HEK293 (cell line): ENCODE measurements at regions not wholly inside any gene's neighbourhood (a gene's known extent, or its start where the extent isn't known, plus 50 kb on each side); places are given as distances from the start of the nearest gene placed in this dataset.
A peak's percentile ranks its signal among the peaks of the same experiment; 100 is the strongest.

Experiments
- CTCF ChIA-PET: fragments of 350-600 bp; formaldehyde crosslinking; extraction: SDS; loops from one replicate; lab custom pipeline; 2021; ENCODE audit warnings: antibody characterized with exemption; lab: Yijun Ruan, JAX
- POLR2A ChIA-PET: fragments of 300-600 bp; formaldehyde crosslinking; extraction: SDS; loops from one replicate; lab custom pipeline; 2020; ENCODE audit warnings: antibody characterized with exemption, inconsistent platforms; lab: Yijun Ruan, JAX
- H3K27ac ChIP-seq: fragments of 200-500 bp; sonication (Bioruptor generic); 2 replicates; pipeline ENCODE4 v1.5.1; 2014; ENCODE audit warnings: low read depth, low read length, control low read depth, inconsistent platforms; ENCODE audit errors: extremely low read depth
- H3K36me3 ChIP-seq, 2 experiments: fragments of 200-500 bp in 1 of 2; sonication (Bioruptor generic) in 1 of 2; 1 replicate in 1 of 2; 2 replicates in 1 of 2; pipeline ENCODE4 v1.5.1; 2014 to 2017; ENCODE audit warnings: inconsistent platforms in 2 of 2, low read length in 2 of 2; ENCODE audit not compliant: control insufficient read depth in 2 of 2, insufficient read depth in 1 of 2
- H3K4me1 ChIP-seq: fragments of 200-500 bp; sonication (Bioruptor generic); 2 replicates; pipeline ENCODE4 v1.5.1; 2014; ENCODE audit warnings: mild to moderate bottlenecking, low read length, inconsistent platforms; ENCODE audit not compliant: control insufficient read depth, insufficient read depth
- H3K4me3 ChIP-seq: 2 replicates; pipeline ENCODE4 v1.5.1; 2011; ENCODE audit warnings: low read depth, mild to moderate bottlenecking, control low read depth, low read length, moderate library complexity
- H3K9me3 ChIP-seq: fragments of 200-500 bp; sonication (Bioruptor generic); 2 replicates; pipeline ENCODE4 v1.5.1; 2014; ENCODE audit warnings: low read depth, low read length, inconsistent platforms; ENCODE audit not compliant: control insufficient read depth, insufficient read depth
- BCL11B ChIP-seq: fragments of 450-650 bp; formaldehyde crosslinking; IDR thresholded peaks from 2 replicates; pipeline ENCODE4 v1.5.1; 2016; ENCODE audit warnings: low read depth, missing biosample characterization, missing genetic modification characterization
- EGR2 ChIP-seq: fragments of 450-650 bp; formaldehyde crosslinking; IDR thresholded peaks from 2 replicates; pipeline ENCODE4 v1.5.1; 2016; ENCODE audit warnings: low read depth, missing biosample characterization, missing genetic modification characterization
- KLF1 ChIP-seq: fragments of 450-650 bp; formaldehyde crosslinking; IDR thresholded peaks from 2 replicates; pipeline ENCODE4 v1.5.1; 2016; ENCODE audit warnings: missing biosample characterization, missing genetic modification characterization
- KLF16 ChIP-seq: fragments of 450-650 bp; formaldehyde crosslinking; IDR thresholded peaks from 2 replicates; pipeline ENCODE4 v1.5.1; 2017; ENCODE audit warnings: missing biosample characterization, missing genetic modification characterization
- YY2 ChIP-seq: fragments of 450-650 bp; formaldehyde crosslinking; IDR thresholded peaks from 2 replicates; pipeline ENCODE4 v1.5.1; 2016; ENCODE audit warnings: missing biosample characterization, missing genetic modification characterization
- ZFP69B ChIP-seq: fragments of 450-650 bp; formaldehyde crosslinking; IDR thresholded peaks from 2 replicates; pipeline ENCODE4 v1.5.1; 2016; ENCODE audit warnings: missing biosample characterization, missing genetic modification characterization
- ZNF157 ChIP-seq: fragments of 450-650 bp; formaldehyde crosslinking; IDR thresholded peaks from 2 replicates; pipeline ENCODE4 v1.5.1; 2016; ENCODE audit warnings: missing biosample characterization, missing genetic modification characterization
- ZNF19 ChIP-seq: fragments of 450-650 bp; formaldehyde crosslinking; IDR thresholded peaks from 2 replicates; pipeline ENCODE4; 2016; ENCODE audit warnings: missing biosample characterization, missing genetic modification characterization, low read depth
- ZNF423 ChIP-seq: fragments of 450-650 bp; formaldehyde crosslinking; IDR thresholded peaks from 2 replicates; pipeline ENCODE4 v1.5.1; 2016; ENCODE audit warnings: missing biosample characterization, missing genetic modification characterization
- ZNF514 ChIP-seq: fragments of 450-650 bp; formaldehyde crosslinking; IDR thresholded peaks from 2 replicates; pipeline ENCODE4 v1.5.1; 2016; ENCODE audit warnings: missing biosample characterization, missing genetic modification characterization
- ZNF621 ChIP-seq: fragments of 450-650 bp; formaldehyde crosslinking; IDR thresholded peaks from 2 replicates; pipeline ENCODE4 v1.5.1; 2017; ENCODE audit warnings: missing biosample characterization, missing genetic modification characterization
- ZNF677 ChIP-seq: fragments of 450-650 bp; IDR thresholded peaks from 2 replicates; pipeline ENCODE4 v1.5.0; 2018; ENCODE audit warnings: missing biosample characterization, mild to moderate bottlenecking, missing genetic modification characterization, moderate library complexity
- TF ChIP-seq, protein P1 (sequence below): fragments of 450-650 bp; formaldehyde crosslinking; IDR thresholded peaks from 2 replicates; pipeline ENCODE4 v1.5.1; 2016; ENCODE audit warnings: missing biosample characterization, missing genetic modification characterization, borderline replicate concordance
- TF ChIP-seq, protein P2 (sequence below): fragments of 450-650 bp; formaldehyde crosslinking; IDR thresholded peaks from 2 replicates; pipeline ENCODE4; 2016; ENCODE audit warnings: missing biosample characterization, missing genetic modification characterization
- TF ChIP-seq, protein P3 (sequence below): fragments of 450-650 bp; formaldehyde crosslinking; IDR thresholded peaks from 2 replicates; pipeline ENCODE4 v1.5.1; 2016; ENCODE audit warnings: missing biosample characterization, missing genetic modification characterization
- TF ChIP-seq, protein P4 (sequence below): fragments of 450-650 bp; formaldehyde crosslinking; IDR thresholded peaks from 2 replicates; pipeline ENCODE4 v1.5.1; 2016; ENCODE audit warnings: missing biosample characterization, missing genetic modification characterization
- TF ChIP-seq, protein P5 (sequence below): IDR thresholded peaks from 2 replicates; pipeline ENCODE4 v1.6.1; 2011; ENCODE audit warnings: mild to moderate bottlenecking, low read depth, low read length, borderline replicate concordance
- TF ChIP-seq, protein P6 (sequence below): fragments of 450-650 bp; formaldehyde crosslinking; IDR thresholded peaks from 2 replicates; pipeline ENCODE4 v1.5.1; 2016; ENCODE audit warnings: missing biosample characterization, missing genetic modification characterization

DNA sequence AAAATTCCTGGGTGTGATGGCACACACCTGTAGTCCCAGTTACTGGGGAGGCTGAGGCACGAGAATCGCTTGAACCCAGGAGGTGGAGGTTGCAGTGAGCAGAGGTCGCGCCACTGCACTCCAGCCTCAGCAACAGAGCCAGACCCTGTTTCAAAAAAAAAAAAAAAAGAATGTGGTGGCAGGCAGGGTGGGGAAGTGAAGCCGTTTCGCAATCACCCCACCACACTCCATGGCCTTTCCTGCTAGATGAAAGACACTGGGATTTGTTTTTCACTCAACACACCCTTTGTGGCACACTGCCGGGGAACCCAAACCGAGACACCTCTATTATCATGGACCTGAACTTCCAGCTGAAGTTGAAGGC lies 172.4 kb upstream of the IQSEC1 start (continued):
- TF ChIP-seq ZNF621 (tag by site-specific recombination) (no peak), YY2 (tag by site-specific recombination) (no peak)

DNA sequence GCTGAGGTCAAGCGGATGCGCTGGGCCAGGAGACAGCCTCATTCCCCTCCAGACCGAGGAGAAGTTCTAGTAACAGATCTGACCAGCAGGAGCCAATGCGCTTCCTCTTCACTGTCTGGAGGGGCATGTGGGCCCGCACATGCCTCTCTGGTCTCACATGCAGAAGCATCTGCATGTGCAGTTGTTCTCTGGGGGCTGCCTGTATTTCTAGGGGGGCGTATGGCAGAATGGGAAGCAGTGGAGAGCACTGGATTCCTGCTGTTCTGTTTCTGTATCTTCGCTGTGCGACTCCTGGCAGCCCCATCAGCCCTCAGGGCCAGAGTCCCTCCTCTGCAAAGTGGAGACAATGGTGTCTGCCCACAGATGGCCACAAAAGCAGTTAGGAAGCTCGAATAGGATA lies 170.4 kb upstream of the IQSEC1 start:
- H3K36me3 ChIP-seq = no peaks in the 10 kb centered on the region
- H3K9me3 ChIP-seq = no peaks in the 10 kb centered on the region
- H3K27ac ChIP-seq = 0 out of 2 replicates have a peak overlapping the region, but pooled peaks have one; percentile 16
- TF ChIP-seq, protein P1, sequence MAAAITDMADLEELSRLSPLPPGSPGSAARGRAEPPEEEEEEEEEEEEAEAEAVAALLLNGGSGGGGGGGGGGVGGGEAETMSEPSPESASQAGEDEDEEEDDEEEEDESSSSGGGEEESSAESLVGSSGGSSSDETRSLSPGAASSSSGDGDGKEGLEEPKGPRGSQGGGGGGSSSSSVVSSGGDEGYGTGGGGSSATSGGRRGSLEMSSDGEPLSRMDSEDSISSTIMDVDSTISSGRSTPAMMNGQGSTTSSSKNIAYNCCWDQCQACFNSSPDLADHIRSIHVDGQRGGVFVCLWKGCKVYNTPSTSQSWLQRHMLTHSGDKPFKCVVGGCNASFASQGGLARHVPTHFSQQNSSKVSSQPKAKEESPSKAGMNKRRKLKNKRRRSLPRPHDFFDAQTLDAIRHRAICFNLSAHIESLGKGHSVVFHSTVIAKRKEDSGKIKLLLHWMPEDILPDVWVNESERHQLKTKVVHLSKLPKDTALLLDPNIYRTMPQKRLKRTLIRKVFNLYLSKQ = no peak
- TF ChIP-seq ZNF514 (tag by site-specific recombination) = no peak
- TF ChIP-seq KLF16 (tag by site-specific recombination) = no peak
- TF ChIP-seq BCL11B (tag by site-specific recombination) = no peak
- TF ChIP-seq, protein P2, sequence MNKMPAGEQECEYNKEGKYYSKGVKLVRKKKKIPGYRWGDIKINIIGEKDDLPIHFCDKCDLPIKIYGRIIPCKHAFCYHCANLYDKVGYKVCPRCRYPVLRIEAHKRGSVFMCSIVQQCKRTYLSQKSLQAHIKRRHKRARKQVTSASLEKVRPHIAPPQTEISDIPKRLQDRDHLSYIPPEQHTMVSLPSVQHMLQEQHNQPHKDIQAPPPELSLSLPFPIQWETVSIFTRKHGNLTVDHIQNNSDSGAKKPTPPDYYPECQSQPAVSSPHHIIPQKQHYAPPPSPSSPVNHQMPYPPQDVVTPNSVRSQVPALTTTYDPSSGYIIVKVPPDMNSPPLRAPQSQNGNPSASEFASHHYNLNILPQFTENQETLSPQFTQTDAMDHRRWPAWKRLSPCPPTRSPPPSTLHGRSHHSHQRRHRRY (tag by site-specific recombination) = no peak
- 0 out of 2 replicates have a peak, but pooled peaks have one; percentile 26 for TF ChIP-seq EGR2 (tag by site-specific recombination)
- 0 out of 2 replicates have a peak, but pooled peaks have one; percentile 41 for TF ChIP-seq ZFP69B (tag by site-specific recombination)
- TF ChIP-seq ZNF19 (tag by site-specific recombination) = no peak
- TF ChIP-seq, protein P3, sequence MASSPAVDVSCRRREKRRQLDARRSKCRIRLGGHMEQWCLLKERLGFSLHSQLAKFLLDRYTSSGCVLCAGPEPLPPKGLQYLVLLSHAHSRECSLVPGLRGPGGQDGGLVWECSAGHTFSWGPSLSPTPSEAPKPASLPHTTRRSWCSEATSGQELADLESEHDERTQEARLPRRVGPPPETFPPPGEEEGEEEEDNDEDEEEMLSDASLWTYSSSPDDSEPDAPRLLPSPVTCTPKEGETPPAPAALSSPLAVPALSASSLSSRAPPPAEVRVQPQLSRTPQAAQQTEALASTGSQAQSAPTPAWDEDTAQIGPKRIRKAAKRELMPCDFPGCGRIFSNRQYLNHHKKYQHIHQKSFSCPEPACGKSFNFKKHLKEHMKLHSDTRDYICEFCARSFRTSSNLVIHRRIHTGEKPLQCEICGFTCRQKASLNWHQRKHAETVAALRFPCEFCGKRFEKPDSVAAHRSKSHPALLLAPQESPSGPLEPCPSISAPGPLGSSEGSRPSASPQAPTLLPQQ (tag by site-specific recombination) = peak; percentile 66
- POLR2A ChIA-PET = no interaction called here
- H3K4me3 ChIP-seq = no peak overlapping the region
- H3K4me1 ChIP-seq = no peaks in the 10 kb centered on the region
- CTCF ChIA-PET = interaction anchor here (0.7 kb wide), 1 partner anchor 218 kb away, joined by 3 read pairs; no protein-coding TSS in a partner anchor

DNA sequence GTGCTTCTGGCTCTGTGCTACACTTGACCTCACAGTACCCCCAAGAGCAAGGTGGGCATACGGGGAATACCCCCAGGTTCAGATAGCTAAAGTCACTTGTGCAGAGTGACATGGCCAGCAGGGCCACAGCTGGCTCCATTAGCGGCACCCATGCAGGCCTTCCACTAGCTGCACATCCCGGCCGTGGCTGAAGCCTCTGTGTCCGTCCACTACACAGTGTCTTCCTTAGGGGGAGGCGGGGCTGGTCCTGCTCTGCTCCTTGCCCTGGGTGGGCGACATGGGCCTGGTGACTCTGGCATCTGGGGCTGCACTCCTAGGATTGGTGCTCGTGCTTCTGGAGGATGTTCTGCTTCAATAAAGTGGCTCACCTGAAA lies 169.1 kb upstream of the IQSEC1 start:
- Histone ChIP-seq H3K4me1 (no peaks in the 10 kb centered on the region), H3K27ac (no peak overlapping the region), H3K9me3 (no peaks in the 10 kb centered on the region), H3K4me3 (no peak overlapping the region), H3K36me3 (no peaks in the 10 kb centered on the region)
- POLR2A ChIA-PET = no interaction called here
- TF ChIP-seq ZNF157 (tag by site-specific recombination) = no peak
- no peak for TF ChIP-seq ZFP69B (tag by site-specific recombination)
- TF ChIP-seq, protein P4, sequence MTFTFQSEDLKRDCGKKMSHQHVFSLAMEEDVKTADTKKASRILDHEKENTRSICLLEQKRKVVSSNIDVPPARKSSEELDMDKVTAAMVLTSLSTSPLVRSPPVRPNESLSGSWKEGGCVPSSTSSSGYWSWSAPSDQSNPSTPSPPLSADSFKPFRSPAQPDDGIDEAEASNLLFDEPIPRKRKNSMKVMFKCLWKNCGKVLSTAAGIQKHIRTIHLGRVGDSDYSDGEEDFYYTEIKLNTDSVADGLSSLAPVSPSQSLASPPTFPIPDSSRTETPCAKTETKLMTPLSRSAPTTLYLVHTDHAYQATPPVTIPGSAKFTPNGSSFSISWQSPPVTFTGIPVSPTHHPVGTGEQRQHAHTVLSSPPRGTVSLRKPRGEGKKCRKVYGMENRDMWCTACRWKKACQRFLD (tag by site-specific recombination) = no peak
- TF ChIP-seq, all 188 proteins: peak for 0
- CTCF ChIA-PET = no interaction called here

DNA sequence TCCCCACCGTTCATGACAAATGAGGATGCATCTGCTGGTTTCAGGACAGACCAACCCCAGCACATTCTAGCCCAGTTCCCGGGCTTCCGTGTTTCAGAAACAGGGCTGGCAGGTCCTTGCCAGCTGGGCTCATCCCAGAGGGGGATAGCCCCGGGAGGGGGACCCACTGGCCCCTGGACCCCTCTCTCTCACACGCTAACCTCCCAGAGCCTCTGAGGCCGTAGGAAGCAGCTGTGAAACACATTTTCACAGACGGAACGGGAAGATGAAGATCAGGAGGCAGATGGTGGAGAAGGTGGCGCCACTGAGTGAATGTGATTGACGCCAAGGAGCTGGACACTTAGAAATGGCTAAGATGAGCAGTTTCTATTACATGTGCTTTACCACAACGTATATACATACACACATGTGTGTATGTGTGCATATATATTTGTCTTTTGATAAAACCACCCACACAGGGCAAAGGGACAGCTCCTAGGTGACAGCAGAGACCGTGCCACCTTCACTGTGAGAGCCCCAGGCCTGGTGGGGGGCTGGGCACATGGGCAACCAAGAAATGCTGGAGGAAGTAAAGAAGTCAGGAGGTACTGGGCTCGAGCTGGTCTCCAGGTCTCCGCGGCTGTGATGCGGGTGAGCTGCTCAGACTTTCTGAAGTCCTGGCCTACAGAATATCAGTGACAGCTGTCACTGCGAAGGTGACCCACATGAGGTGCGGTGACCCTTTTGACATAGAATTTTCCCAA lies 168.6 kb upstream of the IQSEC1 start:
- POLR2A ChIA-PET = no interaction called here
- no peaks in the 10 kb centered on the region for H3K4me1 ChIP-seq
- no peaks in the 10 kb centered on the region for H3K36me3 ChIP-seq
- no peaks in the 10 kb centered on the region for H3K9me3 ChIP-seq
- no peak for TF ChIP-seq KLF1 (tag by site-specific recombination)
- TF ChIP-seq ZNF423 (tag by site-specific recombination) = no peak
- TF ChIP-seq ZNF677 (tag by site-specific recombination) = no peak
- TF ChIP-seq, protein P5, sequence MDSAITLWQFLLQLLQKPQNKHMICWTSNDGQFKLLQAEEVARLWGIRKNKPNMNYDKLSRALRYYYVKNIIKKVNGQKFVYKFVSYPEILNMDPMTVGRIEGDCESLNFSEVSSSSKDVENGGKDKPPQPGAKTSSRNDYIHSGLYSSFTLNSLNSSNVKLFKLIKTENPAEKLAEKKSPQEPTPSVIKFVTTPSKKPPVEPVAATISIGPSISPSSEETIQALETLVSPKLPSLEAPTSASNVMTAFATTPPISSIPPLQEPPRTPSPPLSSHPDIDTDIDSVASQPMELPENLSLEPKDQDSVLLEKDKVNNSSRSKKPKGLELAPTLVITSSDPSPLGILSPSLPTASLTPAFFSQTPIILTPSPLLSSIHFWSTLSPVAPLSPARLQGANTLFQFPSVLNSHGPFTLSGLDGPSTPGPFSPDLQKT = no peak
- TF ChIP-seq, protein P6, sequence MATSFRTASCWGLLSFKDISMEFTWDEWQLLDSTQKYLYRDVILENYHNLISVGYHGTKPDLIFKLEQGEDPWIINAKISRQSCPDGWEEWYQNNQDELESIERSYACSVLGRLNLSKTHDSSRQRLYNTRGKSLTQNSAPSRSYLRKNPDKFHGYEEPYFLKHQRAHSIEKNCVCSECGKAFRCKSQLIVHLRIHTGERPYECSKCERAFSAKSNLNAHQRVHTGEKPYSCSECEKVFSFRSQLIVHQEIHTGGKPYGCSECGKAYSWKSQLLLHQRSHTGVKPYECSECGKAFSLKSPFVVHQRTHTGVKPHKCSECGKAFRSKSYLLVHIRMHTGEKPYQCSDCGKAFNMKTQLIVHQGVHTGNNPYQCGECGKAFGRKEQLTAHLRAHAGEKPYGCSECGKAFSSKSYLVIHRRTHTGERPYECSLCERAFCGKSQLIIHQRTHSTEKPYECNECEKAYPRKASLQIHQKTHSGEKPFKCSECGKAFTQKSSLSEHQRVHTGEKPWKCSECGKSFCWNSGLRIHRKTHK (tag by site-specific recombination) = no peak
- TF ChIP-seq, all 188 proteins: peak for 0
- no peak overlapping the region for H3K4me3 ChIP-seq
- no peak overlapping the region for H3K27ac ChIP-seq
- CTCF ChIA-PET = interaction anchor here (1.1 kb wide), 1 partner anchor 19 kb away, joined by 3 read pairs; no protein-coding TSS in a partner anchor
